ENCODE measurements at regions not wholly inside any gene's neighbourhood (a gene's known extent, or its start where the extent isn't known, plus 50 kb on each side); places are given as distances from the start of the nearest gene placed in this dataset.

DNA sequence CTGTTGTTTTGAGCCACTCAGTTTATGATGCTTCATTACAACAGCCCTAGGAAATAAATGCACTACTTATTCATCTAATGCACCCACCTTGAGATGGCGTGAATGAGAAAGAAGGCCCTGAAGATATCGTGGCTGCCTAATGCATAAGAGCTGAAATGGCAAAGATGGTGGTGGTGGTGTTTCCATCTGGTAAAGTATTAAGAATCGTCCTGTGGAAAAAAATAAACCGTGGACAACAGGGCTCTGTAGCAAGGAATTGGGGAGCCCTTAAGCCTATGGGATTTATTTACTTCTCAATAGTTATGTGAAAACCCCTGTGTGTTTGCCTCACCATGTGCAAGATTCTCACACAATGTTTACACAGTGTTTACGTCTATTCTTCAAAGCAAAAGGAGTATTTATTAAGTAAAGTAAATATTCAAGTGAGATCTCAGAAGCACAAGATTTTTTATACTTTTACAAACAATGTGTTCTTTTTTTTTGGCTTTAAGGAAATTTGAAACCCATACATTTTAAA, 1555.2 kb upstream of the FLRT2 start:
- POLR2A ChIA-PET = no interaction called here
- Histone ChIP-seq H3K4me1 (ENCODE audit: control insufficient read depth, insufficient read depth, low read length) (no peaks in the 10 kb centered on the region), H3K36me3 (ENCODE audit: control insufficient read depth, insufficient read depth, low read length) (no peaks in the 10 kb centered on the region), H3K27ac (ENCODE audit: low read length) (no peak overlapping the region), H3K4me3 (ENCODE audit: low read depth in 2 of 2, low read length in 2 of 2) (no peak overlapping the region), H3K9me3 (ENCODE audit: control insufficient read depth, insufficient read depth, low read depth, low read length) (no peaks in the 10 kb centered on the region), H3K27me3 (ENCODE audit: control insufficient read depth, insufficient read depth, low read length) (no peaks in the 10 kb centered on the region)
- TF ChIP-seq, protein P1, sequence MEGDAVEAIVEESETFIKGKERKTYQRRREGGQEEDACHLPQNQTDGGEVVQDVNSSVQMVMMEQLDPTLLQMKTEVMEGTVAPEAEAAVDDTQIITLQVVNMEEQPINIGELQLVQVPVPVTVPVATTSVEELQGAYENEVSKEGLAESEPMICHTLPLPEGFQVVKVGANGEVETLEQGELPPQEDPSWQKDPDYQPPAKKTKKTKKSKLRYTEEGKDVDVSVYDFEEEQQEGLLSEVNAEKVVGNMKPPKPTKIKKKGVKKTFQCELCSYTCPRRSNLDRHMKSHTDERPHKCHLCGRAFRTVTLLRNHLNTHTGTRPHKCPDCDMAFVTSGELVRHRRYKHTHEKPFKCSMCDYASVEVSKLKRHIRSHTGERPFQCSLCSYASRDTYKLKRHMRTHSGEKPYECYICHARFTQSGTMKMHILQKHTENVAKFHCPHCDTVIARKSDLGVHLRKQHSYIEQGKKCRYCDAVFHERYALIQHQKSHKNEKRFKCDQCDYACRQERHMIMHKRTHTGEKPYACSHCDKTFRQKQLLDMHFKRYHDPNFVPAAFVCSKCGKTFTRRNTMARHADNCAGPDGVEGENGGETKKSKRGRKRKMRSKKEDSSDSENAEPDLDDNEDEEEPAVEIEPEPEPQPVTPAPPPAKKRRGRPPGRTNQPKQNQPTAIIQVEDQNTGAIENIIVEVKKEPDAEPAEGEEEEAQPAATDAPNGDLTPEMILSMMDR (IDR thresholded peaks at IDR 0.05) = no peak
- no peak for TF ChIP-seq SIN3A (IDR thresholded peaks at IDR 0.05; ENCODE audit: borderline replicate concordance, insufficient read depth, low read depth, low read length)
- no peak for TF ChIP-seq TCF7L2 (IDR thresholded peaks at IDR 0.05; ENCODE audit: low read depth, low read length)
- TF ChIP-seq POLR2AphosphoS5 (IDR thresholded peaks at IDR 0.05; ENCODE audit: low read depth, low read length) = no peak
- no peak for TF ChIP-seq REST (IDR thresholded peaks at IDR 0.05; ENCODE audit: insufficient read depth in 1 of 2, low read depth in 2 of 2, low read length in 1 of 2)
- CTCF ChIA-PET = no interaction called here
- BruUV-seq (replicated peaks) = no TSS peak
- in situ Hi-C loops (cut with HindIII; ENCODE audit: low pct_unique_long_range_greater_than_20kb, low sequenced_read_pairs) = no loop called here
- intact Hi-C loops (cut with micrococcal nuclease; ENCODE audit: unreplicated experiment) = no loop called here
- DNase-seq (ENCODE audit: low read depth, low spot score) (no peak), ATAC-seq (no peak)

GRCh38 chr14:83975435-83975834, 1554.5 kb upstream of the FLRT2 start:
- H3K27me3 ChIP-seq (ENCODE audit: control insufficient read depth, insufficient read depth, low read length) = no peaks in the 10 kb centered on the region
- H3K4me3 ChIP-seq (ENCODE audit: low read depth in 2 of 2, low read length in 2 of 2) = no peak overlapping the region
- in situ Hi-C loops (cut with HindIII; ENCODE audit: low pct_unique_long_range_greater_than_20kb, low sequenced_read_pairs) = no loop called here
- no peaks in the 10 kb centered on the region for H3K9me3 ChIP-seq (ENCODE audit: control insufficient read depth, insufficient read depth, low read depth, low read length)
- no TSS peak for BruUV-seq (replicated peaks)
- H3K36me3 ChIP-seq (ENCODE audit: control insufficient read depth, insufficient read depth, low read length) = no peaks in the 10 kb centered on the region
- DNase-seq (ENCODE audit: low read depth, low spot score) (no peak), ATAC-seq (no peak)
- intact Hi-C loops (cut with micrococcal nuclease; ENCODE audit: unreplicated experiment) = no loop called here
- H3K4me1 ChIP-seq (ENCODE audit: control insufficient read depth, insufficient read depth, low read length) = no peaks in the 10 kb centered on the region
- ChIA-PET CTCF (no interaction called here), POLR2A (no interaction called here)
- TF ChIP-seq SIN3A (IDR thresholded peaks at IDR 0.05; ENCODE audit: borderline replicate concordance, insufficient read depth, low read depth, low read length) (no peak), REST (IDR thresholded peaks at IDR 0.05; ENCODE audit: insufficient read depth in 1 of 2, low read depth in 2 of 2, low read length in 1 of 2) (no peak), TCF7L2 (IDR thresholded peaks at IDR 0.05; ENCODE audit: low read depth, low read length) (no peak), POLR2AphosphoS5 (IDR thresholded peaks at IDR 0.05; ENCODE audit: low read depth, low read length) (no peak)
- TF ChIP-seq, protein P1 (IDR thresholded peaks at IDR 0.05) = no peak
- H3K27ac ChIP-seq (ENCODE audit: low read length) = no peak overlapping the region
